OCI-LY3 (cell line): ENCODE measurements at regions not wholly inside any gene's neighbourhood (a gene's known extent, or its start where the extent isn't known, plus 50 kb on each side); places are given as distances from the start of the nearest gene placed in this dataset.

Experiments
- H2AFZ ChIP-seq: fragments of 200-600, 300-600 bp; shearing (Covaris generic); 2 replicates; pipeline ENCODE4 v1.6.0; 2014; ENCODE audit warnings: antibody characterized with exemption, low read depth, low read length
- H3K27ac ChIP-seq: fragments of 200-600, 300-600 bp; sonication (generic); 2 replicates; pipeline ENCODE4 v1.5.1; 2014; ENCODE audit warnings: mild to moderate bottlenecking, low read length, moderate library complexity, mixed read lengths
- H3K27me3 ChIP-seq: fragments of 200-600, 300-600 bp; sonication (generic); 2 replicates; pipeline ENCODE4 v1.6.1; 2014; ENCODE audit warnings: low read depth, low read length, mixed read lengths
- H3K36me3 ChIP-seq: fragments of 200-600, 300-600 bp; sonication (generic); replicated peaks from 2 replicates; pipeline ENCODE3; 2014; ENCODE audit warnings: low read depth, low read length, mixed read lengths
- H3K4me1 ChIP-seq: fragments of 300-600, 200-600 bp; sonication (generic); 2 replicates; pipeline ENCODE4 v1.6.1; 2014; ENCODE audit warnings: low read length, mixed read lengths
- H3K4me2 ChIP-seq: fragments of 200-600, 300-600 bp; sonication (generic); 2 replicates; pipeline ENCODE4 v1.6.1; 2014; ENCODE audit warnings: low read length, mixed read lengths
- H3K4me3 ChIP-seq: fragments of 300-600, 200-600 bp; sonication (generic); 2 replicates; pipeline ENCODE4 v1.5.1; 2014; ENCODE audit warnings: antibody characterized with exemption, mild to moderate bottlenecking, low read length, moderate library complexity
- H3K79me2 ChIP-seq: fragments of 300-600, 200-600 bp; shearing (Covaris generic); 2 replicates; pipeline ENCODE4 v1.6.1; 2014; ENCODE audit warnings: mild to moderate bottlenecking, low read length, mixed read lengths
- H3K9ac ChIP-seq: fragments of 300-600, 200-600 bp; shearing (Covaris generic); 2 replicates; pipeline ENCODE4 v1.6.0; 2014; ENCODE audit warnings: mild to moderate bottlenecking, low read length, moderate library complexity
- H3K9me3 ChIP-seq: fragments of 200-600, 300-600 bp; shearing (Covaris generic); 2 replicates; pipeline ENCODE4 v1.6.1; 2014; ENCODE audit warnings: low read length, mixed read lengths; ENCODE audit not compliant: insufficient read depth
- H4K20me1 ChIP-seq: fragments of 200-600, 300-600 bp; sonication (generic); 2 replicates; pipeline ENCODE4 v1.6.1; 2016; ENCODE audit warnings: low read length, mixed read lengths; ENCODE audit not compliant: insufficient read depth
- EZH2phosphoT487 ChIP-seq: fragments of 200-600 bp; shearing (Covaris generic); IDR thresholded peaks from 2 replicates; pipeline ENCODE4 v1.6.1; 2018; ENCODE audit warnings: antibody characterized with exemption, mixed run types, low read depth
- TF ChIP-seq, protein P1 (sequence below): fragments of 200-600, 300-600 bp; sonication (generic); IDR thresholded peaks from 2 replicates; pipeline ENCODE4 v1.5.1; 2014; ENCODE audit warnings: antibody characterized with exemption, low read length, low read depth

DNA sequence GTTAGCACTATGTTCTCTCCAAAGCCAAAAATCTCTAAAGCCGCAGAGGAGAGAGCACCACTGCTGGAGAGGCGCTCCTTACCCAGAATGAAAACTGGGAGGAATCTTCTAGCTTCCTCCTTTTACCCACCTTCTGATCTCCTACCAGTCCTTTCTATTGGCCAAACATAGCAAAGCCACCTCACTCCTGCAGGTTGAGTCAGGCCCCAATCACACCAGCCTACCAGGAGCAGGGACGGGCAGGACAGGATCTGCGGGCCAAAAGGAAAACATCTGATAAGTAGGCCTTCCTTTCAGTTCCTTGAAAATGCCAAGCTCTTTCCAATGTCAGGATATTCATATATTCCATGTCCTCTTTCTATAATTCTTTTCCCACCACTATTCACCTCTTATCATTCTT lies 197.7 kb upstream of the CNOT2 start:
- TF ChIP-seq, protein P1, sequence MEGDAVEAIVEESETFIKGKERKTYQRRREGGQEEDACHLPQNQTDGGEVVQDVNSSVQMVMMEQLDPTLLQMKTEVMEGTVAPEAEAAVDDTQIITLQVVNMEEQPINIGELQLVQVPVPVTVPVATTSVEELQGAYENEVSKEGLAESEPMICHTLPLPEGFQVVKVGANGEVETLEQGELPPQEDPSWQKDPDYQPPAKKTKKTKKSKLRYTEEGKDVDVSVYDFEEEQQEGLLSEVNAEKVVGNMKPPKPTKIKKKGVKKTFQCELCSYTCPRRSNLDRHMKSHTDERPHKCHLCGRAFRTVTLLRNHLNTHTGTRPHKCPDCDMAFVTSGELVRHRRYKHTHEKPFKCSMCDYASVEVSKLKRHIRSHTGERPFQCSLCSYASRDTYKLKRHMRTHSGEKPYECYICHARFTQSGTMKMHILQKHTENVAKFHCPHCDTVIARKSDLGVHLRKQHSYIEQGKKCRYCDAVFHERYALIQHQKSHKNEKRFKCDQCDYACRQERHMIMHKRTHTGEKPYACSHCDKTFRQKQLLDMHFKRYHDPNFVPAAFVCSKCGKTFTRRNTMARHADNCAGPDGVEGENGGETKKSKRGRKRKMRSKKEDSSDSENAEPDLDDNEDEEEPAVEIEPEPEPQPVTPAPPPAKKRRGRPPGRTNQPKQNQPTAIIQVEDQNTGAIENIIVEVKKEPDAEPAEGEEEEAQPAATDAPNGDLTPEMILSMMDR = no peak
- TF ChIP-seq EZH2phosphoT487 = no peak
- Histone ChIP-seq H3K4me2 (no peak overlapping the region), H3K4me3 (no peak overlapping the region), H3K4me1 (peaks cover 55% of the 10 kb centered on the region), H3K36me3 (no peaks in the 10 kb centered on the region), H3K9me3 (no peaks in the 10 kb centered on the region), H3K9ac (no peak overlapping the region), H3K79me2 (no peaks in the 10 kb centered on the region), H3K27me3 (no peaks in the 10 kb centered on the region), H3K27ac (no peak overlapping the region), H4K20me1 (no peaks in the 10 kb centered on the region), H2AFZ (no peak overlapping the region)

DNA sequence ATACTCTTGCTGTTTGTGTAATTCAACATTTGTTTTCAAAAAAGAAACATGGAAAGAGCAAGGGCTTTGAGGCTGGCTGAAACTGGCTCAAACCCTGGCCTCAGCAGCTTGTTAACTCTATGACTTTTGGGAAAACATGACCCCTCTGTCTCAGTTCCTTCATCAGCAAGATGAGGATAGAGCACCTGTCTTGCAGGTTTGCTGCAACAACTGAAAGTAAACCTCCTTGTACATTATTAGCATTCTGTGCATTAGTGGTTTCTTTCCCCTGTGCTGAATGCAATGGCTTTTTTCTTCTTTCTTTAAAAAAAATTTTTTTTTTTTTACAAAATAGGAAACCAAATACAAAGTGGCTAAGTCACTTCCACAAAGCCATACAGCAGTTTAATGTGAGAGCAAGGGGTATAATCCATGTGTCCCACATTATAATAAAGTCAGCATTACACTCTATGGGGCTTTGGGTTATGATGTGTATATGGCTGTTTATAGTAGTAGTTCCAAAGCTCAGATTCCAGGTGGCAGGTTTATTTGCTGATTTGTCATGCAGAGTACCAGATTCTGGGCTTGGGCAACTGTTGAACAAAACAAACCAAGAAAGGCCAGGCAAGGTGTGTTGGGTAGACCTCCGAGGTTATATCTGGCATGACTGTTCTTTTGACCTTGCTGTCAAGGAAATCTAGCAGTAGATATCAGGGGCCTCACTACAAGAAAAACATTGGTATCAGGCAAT lies 194.5 kb upstream of the CNOT2 start:
- Histone ChIP-seq H2AFZ (no peak overlapping the region), H4K20me1 (no peaks in the 10 kb centered on the region), H3K27me3 (no peaks in the 10 kb centered on the region), H3K4me2 (peak overlapping the region; percentile 38), H3K4me1 (peaks cover 61% of the 10 kb centered on the region), H3K4me3 (no peak overlapping the region), H3K9ac (peak overlapping the region; percentile 24), H3K79me2 (no peaks in the 10 kb centered on the region), H3K36me3 (no peaks in the 10 kb centered on the region), H3K27ac (peak overlapping the region; percentile 88), H3K9me3 (no peaks in the 10 kb centered on the region)
- TF ChIP-seq, protein P1 = no peak

DNA sequence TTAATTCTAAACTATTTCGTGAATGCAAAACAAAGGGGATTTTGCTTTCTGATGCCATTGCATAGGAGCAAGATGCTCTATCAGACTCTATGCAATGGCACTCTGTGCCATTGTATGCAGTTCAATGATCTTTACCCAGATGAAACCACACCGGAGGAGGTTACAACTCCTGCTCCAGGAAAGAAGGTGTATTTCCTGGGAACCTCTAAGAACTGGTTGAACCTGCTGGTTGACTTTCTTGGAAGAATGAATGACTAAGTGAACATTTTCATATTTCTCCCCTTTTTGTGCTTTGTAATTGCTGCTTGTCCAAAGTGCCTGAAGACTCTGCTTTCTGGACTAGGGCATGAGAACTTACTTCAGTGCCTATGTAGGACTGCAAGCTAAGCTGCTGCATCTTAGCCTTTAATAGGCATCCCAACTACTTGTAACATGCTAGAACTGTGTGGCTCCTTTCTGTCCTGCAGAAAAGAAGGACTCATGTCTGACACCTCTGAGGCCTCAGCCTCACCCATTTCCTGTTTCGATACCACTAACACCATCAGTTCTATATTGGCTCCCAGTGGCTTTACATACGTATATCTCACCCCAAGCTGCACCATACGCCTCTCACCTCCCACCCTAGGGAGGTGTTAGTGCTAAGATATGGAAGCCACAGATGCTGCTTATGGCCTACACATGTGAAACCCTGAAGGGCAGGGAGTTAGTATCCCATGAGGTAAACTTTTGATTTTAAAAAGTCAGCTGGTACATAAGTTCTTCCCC lies 193.5 kb upstream of the CNOT2 start:
- Histone ChIP-seq H3K4me3 (no peak overlapping the region), H3K79me2 (no peaks in the 10 kb centered on the region), H3K4me2 (peak overlapping the region; percentile 38), H3K4me1 (peaks cover 61% of the 10 kb centered on the region), H3K9ac (peak overlapping the region; percentile 8; the same call in 1 of the 2 replicates), H2AFZ (peak overlapping the region; percentile 35), H3K27ac (peak overlapping the region; percentile 88), H3K36me3 (no peaks in the 10 kb centered on the region), H3K27me3 (no peaks in the 10 kb centered on the region), H3K9me3 (no peaks in the 10 kb centered on the region), H4K20me1 (no peaks in the 10 kb centered on the region)
- TF ChIP-seq EZH2phosphoT487 = no peak
- TF ChIP-seq, protein P1 = no peak

DNA sequence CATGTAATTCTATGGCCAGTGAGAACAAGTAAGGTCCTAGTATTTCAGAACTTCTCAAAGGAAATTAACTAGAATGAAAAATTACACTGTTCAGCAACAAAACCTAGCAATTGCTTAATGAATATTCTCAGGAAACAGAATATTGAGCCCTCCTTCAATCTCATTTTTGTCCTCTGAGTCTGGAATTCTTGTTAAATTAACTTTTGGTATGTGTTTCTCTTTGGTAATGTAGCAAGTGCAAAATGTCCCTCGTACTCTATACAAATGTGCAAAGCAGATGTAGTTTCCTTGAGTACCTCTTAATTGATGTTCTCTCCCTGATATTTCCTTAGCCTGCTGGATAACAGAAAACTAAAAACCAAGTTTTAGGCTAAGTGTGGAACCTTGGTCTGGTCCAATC lies 190.8 kb upstream of the CNOT2 start:
- no peaks in the 10 kb centered on the region for H3K27me3 ChIP-seq
- TF ChIP-seq, protein P1 = no peak
- TF ChIP-seq EZH2phosphoT487 = no peak
- no peak overlapping the region for H3K4me3 ChIP-seq
- H3K27ac ChIP-seq = no peak overlapping the region
- no peak overlapping the region for H3K9ac ChIP-seq
- peaks cover 36% of the 10 kb centered on the region for H3K4me1 ChIP-seq
- H3K9me3 ChIP-seq = no peaks in the 10 kb centered on the region
- H3K79me2 ChIP-seq = no peaks in the 10 kb centered on the region
- H2AFZ ChIP-seq = no peak overlapping the region
- no peak overlapping the region for H3K4me2 ChIP-seq
- H4K20me1 ChIP-seq = no peaks in the 10 kb centered on the region
- no peaks in the 10 kb centered on the region for H3K36me3 ChIP-seq
